ENCODE measurements at regions not wholly inside any gene's neighbourhood (a gene's known extent, or its start where the extent isn't known, plus 50 kb on each side); places are given as distances from the start of the nearest gene placed in this dataset.

- TF ChIP-seq ZFX (IDR thresholded peaks at IDR 0.05) (no peak), TCF7L2 (IDR thresholded peaks at IDR 0.05; ENCODE audit: borderline replicate concordance, extremely low read depth, insufficient read depth, insufficient read length) (no peak)
- TF ChIP-seq, protein P1, sequence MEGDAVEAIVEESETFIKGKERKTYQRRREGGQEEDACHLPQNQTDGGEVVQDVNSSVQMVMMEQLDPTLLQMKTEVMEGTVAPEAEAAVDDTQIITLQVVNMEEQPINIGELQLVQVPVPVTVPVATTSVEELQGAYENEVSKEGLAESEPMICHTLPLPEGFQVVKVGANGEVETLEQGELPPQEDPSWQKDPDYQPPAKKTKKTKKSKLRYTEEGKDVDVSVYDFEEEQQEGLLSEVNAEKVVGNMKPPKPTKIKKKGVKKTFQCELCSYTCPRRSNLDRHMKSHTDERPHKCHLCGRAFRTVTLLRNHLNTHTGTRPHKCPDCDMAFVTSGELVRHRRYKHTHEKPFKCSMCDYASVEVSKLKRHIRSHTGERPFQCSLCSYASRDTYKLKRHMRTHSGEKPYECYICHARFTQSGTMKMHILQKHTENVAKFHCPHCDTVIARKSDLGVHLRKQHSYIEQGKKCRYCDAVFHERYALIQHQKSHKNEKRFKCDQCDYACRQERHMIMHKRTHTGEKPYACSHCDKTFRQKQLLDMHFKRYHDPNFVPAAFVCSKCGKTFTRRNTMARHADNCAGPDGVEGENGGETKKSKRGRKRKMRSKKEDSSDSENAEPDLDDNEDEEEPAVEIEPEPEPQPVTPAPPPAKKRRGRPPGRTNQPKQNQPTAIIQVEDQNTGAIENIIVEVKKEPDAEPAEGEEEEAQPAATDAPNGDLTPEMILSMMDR (IDR thresholded peaks at IDR 0.05 in 2 of 3, conservative IDR thresholded peaks at IDR 0.05 in 1 of 3; ENCODE audit: borderline replicate concordance in 1 of 3, insufficient read depth in 1 of 3, low read depth in 2 of 3, low read length in 2 of 3): no peak
- DNase-seq (ENCODE audit: low read depth, low spot score): no peak
- H2AFZ ChIP-seq (ENCODE audit: low read depth, low read length, poor library complexity, severe bottlenecking): no peak overlapping the region
- H3K4me3 ChIP-seq (replicated peaks in 1 of 2; ENCODE audit: low read depth in 1 of 2, low read length in 2 of 2): no peak overlapping the region
- no TSS peak for BruUV-seq (replicated peaks)
- CTCF ChIA-PET: no interaction called here
- POLR2A ChIA-PET: no interaction called here
- no peaks in the 10 kb centered on the region for H3K9me3 ChIP-seq (ENCODE audit: control insufficient read depth in 1 of 2, insufficient read depth in 1 of 2, low read depth in 1 of 2, low read length in 2 of 2)
- no peaks in the 10 kb centered on the region for H4K20me1 ChIP-seq (ENCODE audit: insufficient read depth)
- intact Hi-C loops (cut with micrococcal nuclease): no loop called here
- no peak overlapping the region for H3K27ac ChIP-seq (ENCODE audit: low read depth, low read length)
- H3K79me2 ChIP-seq (ENCODE audit: insufficient read depth, low read length): no peaks in the 10 kb centered on the region
- H3K9ac ChIP-seq (ENCODE audit: low read length): no peak overlapping the region
- RAD21 ChIA-PET (ENCODE audit: low non-redundant PET in 1 of 2, low total read pairs in 2 of 2, uncharacterized antibody in 2 of 2, unreplicated experiment in 2 of 2): no interaction called here
- H3K4me1 ChIP-seq (ENCODE audit: control insufficient read depth in 1 of 2, insufficient read depth in 2 of 2, low read length in 2 of 2): no peaks in the 10 kb centered on the region
- H3K4me2 ChIP-seq (ENCODE audit: low read length): no peak overlapping the region
- no peak for ATAC-seq
- H3K36me3 ChIP-seq (ENCODE audit: control insufficient read depth in 1 of 2, insufficient read depth in 2 of 2, low read length in 2 of 2): no peaks in the 10 kb centered on the region
- H3K27me3 ChIP-seq (ENCODE audit: insufficient read depth, low read length): no peaks in the 10 kb centered on the region
- no peaks in the 10 kb centered on the region for H3K9me2 ChIP-seq (ENCODE audit: insufficient read depth)
Measured at GRCh38 chr21:29246614-29247013, 52.1 kb upstream of the BACH1 start.

DNA sequence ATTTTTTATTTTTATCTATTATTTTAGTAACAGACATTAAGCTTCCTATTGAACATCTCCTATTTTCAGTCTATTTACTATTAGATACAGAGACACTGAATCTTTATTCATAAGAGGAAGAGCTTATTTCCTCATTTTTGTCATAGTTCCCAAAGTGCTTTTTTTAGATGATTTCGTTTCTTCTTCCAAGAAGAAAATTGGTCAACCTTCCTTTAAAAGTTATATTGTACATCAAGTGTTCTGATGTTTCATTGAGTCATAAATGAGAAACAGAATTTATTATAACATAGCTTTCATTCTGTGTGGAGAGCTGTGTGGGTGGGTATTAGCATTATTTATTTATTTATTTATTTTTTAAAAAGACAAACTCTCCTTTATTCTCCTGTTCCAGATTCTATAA lies 50.6 kb upstream of the BACH1 start:
- TF ChIP-seq SP1 (IDR thresholded peaks at IDR 0.05; ENCODE audit: low read depth) (no peak), POLR2A (IDR thresholded peaks at IDR 0.05; ENCODE audit: borderline replicate concordance, extremely low read depth, insufficient read depth, insufficient read length) (no peak)
- Histone ChIP-seq H3K79me2 (ENCODE audit: insufficient read depth, low read length) (no peaks in the 10 kb centered on the region), H3K4me1 (ENCODE audit: control insufficient read depth in 1 of 2, insufficient read depth in 2 of 2, low read length in 2 of 2) (no peaks in the 10 kb centered on the region), H3K36me3 (ENCODE audit: control insufficient read depth in 1 of 2, insufficient read depth in 2 of 2, low read length in 2 of 2) (no peaks in the 10 kb centered on the region), H3K9me3 (ENCODE audit: control insufficient read depth in 1 of 2, insufficient read depth in 1 of 2, low read depth in 1 of 2, low read length in 2 of 2) (no peaks in the 10 kb centered on the region), H2AFZ (ENCODE audit: low read depth, low read length, poor library complexity, severe bottlenecking) (no peak overlapping the region), H3K27ac (ENCODE audit: low read depth, low read length) (no peak overlapping the region), H3K9ac (ENCODE audit: low read length) (no peak overlapping the region), H3K27me3 (ENCODE audit: insufficient read depth, low read length) (no peaks in the 10 kb centered on the region), H3K4me3 (replicated peaks in 1 of 2; ENCODE audit: low read depth in 1 of 2, low read length in 2 of 2) (no peak overlapping the region), H3K9me2 (ENCODE audit: insufficient read depth) (no peaks in the 10 kb centered on the region), H4K20me1 (ENCODE audit: insufficient read depth) (no peaks in the 10 kb centered on the region), H3K4me2 (ENCODE audit: low read length) (no peak overlapping the region)
- intact Hi-C loops (cut with micrococcal nuclease): no loop called here
- ChIA-PET CTCF (no interaction called here), RAD21 (ENCODE audit: low non-redundant PET in 1 of 2, low total read pairs in 2 of 2, uncharacterized antibody in 2 of 2, unreplicated experiment in 2 of 2) (no interaction called here), POLR2A (no interaction called here)
- ATAC-seq (no peak), DNase-seq (ENCODE audit: low read depth, low spot score) (no peak)
- BruUV-seq (replicated peaks): no TSS peak

All from HCT116 (cell line).